PFSK-1 (cell line): ENCODE measurements at regions not wholly inside any gene's neighbourhood (a gene's known extent, or its start where the extent isn't known, plus 50 kb on each side); places are given as distances from the start of the nearest gene placed in this dataset.

Experiments
- FOXP2 ChIP-seq: optimal IDR thresholded peaks from 2 replicates; pipeline ENCODE3; 2011; ENCODE audit warnings: borderline replicate concordance, control low read depth, inconsistent platforms; ENCODE audit not compliant: insufficient read depth; ENCODE audit errors: extremely low read length, extremely low read depth
- POLR2AphosphoS5 ChIP-seq: IDR thresholded peaks from 2 replicates; pipeline ENCODE4 v1.6.1; 2012; ENCODE audit warnings: low read depth, mild to moderate bottlenecking, control low read depth, low read length, moderate library complexity
- REST ChIP-seq, 2 experiments: IDR thresholded peaks; 2 replicates each; pipeline versions ENCODE4 v1.6.1 to v1.8.0; 2011 to 2012; ENCODE audit warnings: low read depth in 2 of 2, low read length in 2 of 2, control low read depth in 1 of 2, inconsistent platforms in 1 of 2, mild to moderate bottlenecking in 1 of 2, moderate library complexity in 1 of 2; ENCODE audit not compliant: insufficient read depth in 1 of 2
- SIN3A ChIP-seq: IDR thresholded peaks from 2 replicates; pipeline ENCODE4 v1.6.1; 2012; ENCODE audit warnings: mild to moderate bottlenecking, low read length, moderate library complexity, borderline replicate concordance; ENCODE audit not compliant: insufficient read depth
- TAF1 ChIP-seq: IDR thresholded peaks from 2 replicates; pipeline ENCODE4 v1.6.1; 2012; ENCODE audit warnings: low read length, control low read depth, borderline replicate concordance; ENCODE audit not compliant: insufficient read depth

GRCh38 chr10:108104551-108105156 lies 940.1 kb upstream of the SORCS1 start:
- TF ChIP-seq POLR2AphosphoS5 (no peak), REST (IDR thresholded peaks at IDR 0.05; ENCODE audit: insufficient read depth in 1 of 2, low read depth in 2 of 2, low read length in 2 of 2) (no peak), SIN3A (no peak), TAF1 (no peak), FOXP2 (no peak)
